Omental fat pad (tissue), 3 donors: ENCODE measurements at regions not wholly inside any gene's neighbourhood (a gene's known extent, or its start where the extent isn't known, plus 50 kb on each side); places are given as distances from the start of the nearest gene placed in this dataset.

Source experiments
- ATAC-seq: fragments of 150-250 bp; one replicate; pipeline ENCODE4 v1.9.1; 2016; ENCODE audit warnings: mild to moderate bottlenecking, moderate library complexity; ENCODE audit not compliant: low FRiP score
- DNase-seq: peaks from one replicate; pipeline ENCODE4 v3.0.0-alpha.2; 2019; ENCODE audit warnings: low spot score
- CTCF ChIP-seq, 3 donors: fragments of 450-650 bp; IDR thresholded peaks; one replicate each; pipeline ENCODE4 v1.5.1; 2016 to 2017; ENCODE audit warnings: antibody characterized with exemption in 3 of 3, mild to moderate bottlenecking in 3 of 3, moderate library complexity in 2 of 3

GRCh38 chr4:180197471-180197870 lies 2045.7 kb upstream of the TENM3 start:
- DNase-seq: no peak

GRCh38 chr4:180203349-180203748 lies 2039.9 kb upstream of the TENM3 start:
- DNase-seq: no peak
- no peak for ATAC-seq
- TF ChIP-seq CTCF (IDR thresholded peaks at IDR 0.05): no peak

More at GRCh38 chr4:180197471-180197870, 2045.7 kb upstream of the TENM3 start:
- TF ChIP-seq CTCF (IDR thresholded peaks at IDR 0.05): no peak
- ATAC-seq: no peak

- ATAC-seq: no peak
- DNase-seq: no peak
- TF ChIP-seq CTCF (IDR thresholded peaks at IDR 0.05): no peak
Observed at GRCh38 chr4:180205276-180205675, 2037.9 kb upstream of the TENM3 start.

GRCh38 chr4:180207921-180208320 lies 2035.3 kb upstream of the TENM3 start:
- no peak for DNase-seq
- TF ChIP-seq CTCF (IDR thresholded peaks at IDR 0.05): no peak
- no peak for ATAC-seq

GRCh38 chr4:180217070-180217469 lies 2026.1 kb upstream of the TENM3 start:
- no peak for TF ChIP-seq CTCF (IDR thresholded peaks at IDR 0.05)
- no peak for DNase-seq
- ATAC-seq: no peak

GRCh38 chr4:180219080-180219479 lies 2024.1 kb upstream of the TENM3 start:
- ATAC-seq: no peak
- no peak for DNase-seq
- no peak for TF ChIP-seq CTCF (IDR thresholded peaks at IDR 0.05)

GRCh38 chr4:180225977-180226376 lies 2017.2 kb upstream of the TENM3 start:
- TF ChIP-seq CTCF (IDR thresholded peaks at IDR 0.05): no peak
- ATAC-seq (no peak), DNase-seq (no peak)
